HepG2 (cell line): ENCODE measurements at regions not wholly inside any gene's neighbourhood (a gene's known extent, or its start where the extent isn't known, plus 50 kb on each side); places are given as distances from the start of the nearest gene placed in this dataset. TPM values are rescaled to one million over a fixed set of nuclear protein-coding genes. Genes with fewer than 3 reads are reported as not detected.

ENCODE experiments used
- ATAC-seq: fragments of 200-7000 bp; cut with Tn5 transposase; 3 replicates; pipeline ENCODE4 v1.9.1; 2020; ENCODE audit warnings: mild to moderate bottlenecking, moderate library complexity
- BruUV-seq: library from RNA; stranded (reverse); fragments of 400-500 nt; replicated peaks from 2 replicates; lab custom pipeline; 2021; lab: Mats Ljungman, UMichigan
- CTCF ChIA-PET: fragments of 300-600 bp; formaldehyde crosslinking; extraction: SDS; loops from one replicate; lab custom pipeline; 2021; ENCODE audit warnings: low total read pairs, inconsistent platforms, low intra/inter-chr PET ratio; lab: Yijun Ruan, JAX
- POLR2A ChIA-PET: fragments of 350-600 bp; sonication (Branson Sonifier 250); formaldehyde crosslinking; loops from one replicate; lab custom pipeline; 2020; ENCODE audit warnings: antibody characterized with exemption, inconsistent platforms; lab: Yijun Ruan, JAX
- DNase-seq: peaks from one replicate; pipeline ENCODE4 v3.0.0-alpha.2; 2015; ENCODE audit warnings: low spot score
- FAIRE-seq: peaks from 3 replicates; lab custom pipeline; 2011; peaks lifted over from hg19 to GRCh38; lab: Jason Lieb, UNC
- H2AFZ ChIP-seq: one replicate; pipeline ENCODE4 v1.6.1; 2011; ENCODE audit warnings: low read length, inconsistent platforms
- H3K27ac ChIP-seq: fragments of 300-600 bp; 3 replicates; pipeline ENCODE4 v1.8.0; 2011; ENCODE audit warnings: mixed run types, mild to moderate bottlenecking, mixed read lengths, low read length, inconsistent platforms; ENCODE audit not compliant: insufficient read depth; ENCODE audit errors: extremely low read length
- H3K27me3 ChIP-seq, 2 experiments: fragments of 200-600 bp in 1 of 2; 2 replicates in 1 of 2; 3 replicates in 1 of 2; pipeline versions ENCODE4 v1.6.0 to v1.8.0; 2011; ENCODE audit warnings: low read length in 2 of 2, mild to moderate bottlenecking in 2 of 2, moderate library complexity in 2 of 2, inconsistent platforms in 1 of 2; ENCODE audit not compliant: insufficient read depth in 2 of 2, control insufficient read depth in 1 of 2
- H3K36me3 ChIP-seq, 2 experiments: fragments of 200-600 bp in 1 of 2; replicated peaks in 1 of 2; 2 replicates in 1 of 2; 3 replicates in 1 of 2; pipeline versions ENCODE4 v1.5.1 to v1.8.0; 2011; ENCODE audit warnings: low read length in 2 of 2, inconsistent platforms in 1 of 2; ENCODE audit not compliant: insufficient read depth in 2 of 2, control insufficient read depth in 1 of 2
- H3K4me1 ChIP-seq: 2 replicates; pipeline ENCODE4 v1.5.1; 2012; ENCODE audit warnings: low read length, inconsistent platforms; ENCODE audit not compliant: insufficient read depth
- H3K4me2 ChIP-seq: 2 replicates; pipeline ENCODE4 v1.6.0; 2011; ENCODE audit warnings: low read depth, low read length, inconsistent platforms
- H3K4me3 ChIP-seq, 3 experiments: fragments of 200-600 bp in 1 of 3; sonication (generic), shearing (Covaris generic) in 1 of 3; replicated peaks in 1 of 3; 2 replicates each; pipeline ENCODE4 v1.5.1; 2011 to 2016; ENCODE audit warnings: low read length in 3 of 3, inconsistent platforms in 2 of 3, low read depth in 2 of 3, mild to moderate bottlenecking in 2 of 3, control low read depth in 1 of 3, mixed read lengths in 1 of 3; ENCODE audit not compliant: insufficient read depth in 1 of 3
- H3K79me2 ChIP-seq: one replicate; pipeline ENCODE4 v1.6.1; 2011; ENCODE audit warnings: low read length, inconsistent platforms; ENCODE audit not compliant: insufficient read depth
- H3K9ac ChIP-seq: 2 replicates; pipeline ENCODE4 v1.6.0; 2011; ENCODE audit warnings: mild to moderate bottlenecking, low read depth, low read length, inconsistent platforms; ENCODE audit not compliant: insufficient read depth
- H3K9me3 ChIP-seq: 2 replicates; pipeline ENCODE4 v1.5.1; 2012; ENCODE audit warnings: mild to moderate bottlenecking, low read length
- H4K20me1 ChIP-seq: 2 replicates; pipeline ENCODE4 v1.6.0; 2011; ENCODE audit warnings: inconsistent platforms, mild to moderate bottlenecking, low read length, moderate library complexity; ENCODE audit not compliant: insufficient read depth
- ZNF414 ChIP-seq: sonication (generic); formaldehyde crosslinking; IDR thresholded peaks from 2 replicates; pipeline ENCODE4 v1.5.0; 2020; ENCODE audit warnings: missing genetic modification reagents
- WGBS: methylation state at CpG from one replicate; pipeline ENCODE4 v1.1.6; 2017; ENCODE audit warnings: low lambda C conversion rate; 5-methylcytosine and 5-hydroxymethylcytosine counted together
- in situ Hi-C: cut with HindIII; loops from 2 replicates; pipeline ENCODE4 v1.10.0; 2017; ENCODE audit warnings: low pct_unique_long_range_greater_than_20kb; ENCODE audit not compliant: extremely low pct_ligation_motif_present
- intact Hi-C: fragments of 100-400 bp; cut with micrococcal nuclease; formaldehyde crosslinking; loops from one replicate; pipeline ENCODE4 v1.10.0; 2022; ENCODE audit not compliant: unreplicated experiment
- microRNA counts: library from miRNA; unstranded; fragments of <30 nt; microRNA quantifications from one replicate; lab custom pipeline; 2015
- microRNA-seq: library from miRNA; unstranded; fragments of <30 nt; microRNA quantifications from one replicate; pipeline ENCODE4, GENCODE V29; 2020
- small RNA-seq, 3 experiments: library from RNA; depleted of rRNA; stranded (forward); fragments of <200 nt; gene quantifications; one replicate each; pipeline ENCODE3, GENCODE V24; 2012; ENCODE audit warnings: low read depth in 2 of 3, low replicate concordance in 1 of 3; ENCODE audit not compliant: insufficient read length in 3 of 3, insufficient read depth in 2 of 3

GRCh38 chr2:184543832-184544231 is 54.5 kb upstream of the ZNF804A start:
- POLR2A ChIA-PET = no interaction called here
- no peak overlapping the region for H3K27ac ChIP-seq
- no TSS peak for BruUV-seq
- TF ChIP-seq ZNF414 = no peak
- TF ChIP-seq, all 625 proteins: peak for 0
- CTCF ChIA-PET = no interaction called here
- 5% methylated on average over 1 of the region's 1 CpG for WGBS
- FAIRE-seq = no peak
- no peaks in the 10 kb centered on the region for H3K4me1 ChIP-seq
- no peaks in the 10 kb centered on the region for H3K27me3 ChIP-seq
- no peak for ATAC-seq
- H3K9ac ChIP-seq = no peak overlapping the region
- H2AFZ ChIP-seq = no peak overlapping the region
- no peaks in the 10 kb centered on the region for H4K20me1 ChIP-seq
- intact Hi-C loops (no loop called here), in situ Hi-C loops (no loop called here)
- DNase-seq = no peak
- no peaks in the 10 kb centered on the region for H3K36me3 ChIP-seq
- no peak overlapping the region for H3K4me3 ChIP-seq
- H3K79me2 ChIP-seq = no peaks in the 10 kb centered on the region
- H3K4me2 ChIP-seq = no peak overlapping the region
- H3K9me3 ChIP-seq = peaks cover 6% of the 10 kb centered on the region; the same call in 1 of the 2 replicates

MicroRNAs in the stretch of these regions (microRNA counts, 767-probe panel; counts per million panel counts)
- microRNA hsa-miR-548ae (lab: Ali Mortazavi, UCI) = not detected

Small RNA genes lying in the stretch of these regions (microRNA-seq; reads per million reads assigned to microRNA genes)
- gene MIR548AE1 = not detected

Small RNA genes lying in the stretch of these regions (small RNA-seq; reads per million reads assigned to genes)
- gene MIR548AE1 = 0 reads per million in 3 experiments
